ENCODE measurements at regions not wholly inside any gene's neighbourhood (a gene's known extent, or its start where the extent isn't known, plus 50 kb on each side); places are given as distances from the start of the nearest gene placed in this dataset.

DNA sequence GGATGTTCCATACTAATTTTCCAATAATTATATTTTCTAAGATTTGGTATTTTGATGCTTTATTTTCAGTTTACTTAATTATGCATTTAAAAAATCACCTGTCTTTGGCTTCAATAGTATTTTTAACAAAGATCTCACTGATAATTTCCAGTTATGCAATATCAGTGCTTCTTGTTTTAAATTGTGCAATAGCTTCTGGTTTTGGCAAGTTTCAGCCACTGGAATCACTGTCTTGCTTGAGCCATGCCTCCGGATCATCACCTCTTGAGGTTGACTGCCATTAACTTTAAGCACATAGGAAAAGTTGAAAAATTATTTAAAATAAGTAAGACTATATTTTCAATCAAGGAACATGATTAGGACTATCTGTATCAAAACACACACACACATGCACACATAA is 1242.1 kb downstream of the HACE1 start:
- no peak for TF ChIP-seq NFIC (IDR thresholded peaks at IDR 0.05)
- no peak for TF ChIP-seq EGR1 (IDR thresholded peaks at IDR 0.05)
- TF ChIP-seq, protein P1, sequence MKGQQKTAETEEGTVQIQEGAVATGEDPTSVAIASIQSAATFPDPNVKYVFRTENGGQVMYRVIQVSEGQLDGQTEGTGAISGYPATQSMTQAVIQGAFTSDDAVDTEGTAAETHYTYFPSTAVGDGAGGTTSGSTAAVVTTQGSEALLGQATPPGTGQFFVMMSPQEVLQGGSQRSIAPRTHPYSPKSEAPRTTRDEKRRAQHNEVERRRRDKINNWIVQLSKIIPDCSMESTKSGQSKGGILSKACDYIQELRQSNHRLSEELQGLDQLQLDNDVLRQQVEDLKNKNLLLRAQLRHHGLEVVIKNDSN (IDR thresholded peaks at IDR 0.05): no peak
- TF ChIP-seq EP300 (IDR thresholded peaks at IDR 0.05; ENCODE audit: borderline replicate concordance): no peak
- no peak for TF ChIP-seq TAF1 (IDR thresholded peaks at IDR 0.05; ENCODE audit: low read depth)
- no peak for TF ChIP-seq RAD21 (IDR thresholded peaks at IDR 0.05; ENCODE audit: low read depth)
- TF ChIP-seq TCF12 (IDR thresholded peaks at IDR 0.05; ENCODE audit: low read depth): no peak

DNA sequence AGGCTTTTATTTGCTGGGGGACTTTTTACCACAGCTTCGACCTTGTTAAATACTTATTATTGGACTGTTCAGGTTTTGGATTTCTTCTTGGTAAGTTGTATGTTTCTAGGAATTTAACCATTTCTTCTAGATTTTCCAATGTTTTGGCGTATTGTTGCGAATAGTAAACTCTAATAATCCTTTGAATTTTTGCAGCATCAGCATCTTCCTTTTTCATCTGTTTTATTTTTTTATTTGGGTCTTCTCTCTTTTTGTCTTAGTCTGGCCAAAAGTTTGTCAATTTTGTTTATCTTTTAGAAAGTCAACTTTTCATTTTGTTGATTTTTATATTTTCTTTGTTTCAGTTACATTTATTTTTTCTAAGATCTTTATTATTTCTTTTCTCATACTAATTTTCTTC is 1272.0 kb downstream of the HACE1 start:
- TF ChIP-seq, protein P1 (IDR thresholded peaks at IDR 0.05): no peak
- no peak for TF ChIP-seq YY1 (IDR thresholded peaks at IDR 0.05; ENCODE audit: low read depth)
- TF ChIP-seq FOXM1 (IDR thresholded peaks at IDR 0.05; ENCODE audit: borderline replicate concordance, low read depth): no peak
- no peak for TF ChIP-seq ZBTB7A (IDR thresholded peaks at IDR 0.05; ENCODE audit: low read depth)
- TF ChIP-seq REST (IDR thresholded peaks at IDR 0.05; ENCODE audit: low read depth): no peak
- no peak for TF ChIP-seq TAF1 (IDR thresholded peaks at IDR 0.05; ENCODE audit: low read depth)
- no peak for TF ChIP-seq MAX (IDR thresholded peaks at IDR 0.05)
- TF ChIP-seq EGR1 (IDR thresholded peaks at IDR 0.05): no peak
- TF ChIP-seq CEBPB (IDR thresholded peaks at IDR 0.05): no peak

- peak; percentile 56; the same call in 1 of the 2 replicates for TF ChIP-seq REST (IDR thresholded peaks at IDR 0.05; ENCODE audit: low read depth)
- TF ChIP-seq RAD21 (IDR thresholded peaks at IDR 0.05; ENCODE audit: low read depth): no peak
- no peak for TF ChIP-seq EP300 (IDR thresholded peaks at IDR 0.05; ENCODE audit: borderline replicate concordance)
These were observed 1281.6 kb downstream of the HACE1 start for GRCh38 chr6:103578115-103578514.

- TF ChIP-seq EGR1 (IDR thresholded peaks at IDR 0.05) (no peak), NFIC (IDR thresholded peaks at IDR 0.05) (no peak), FOXM1 (IDR thresholded peaks at IDR 0.05; ENCODE audit: borderline replicate concordance, low read depth) (no peak), RAD21 (IDR thresholded peaks at IDR 0.05; ENCODE audit: low read depth) (no peak), CREB1 (IDR thresholded peaks at IDR 0.05; ENCODE audit: low read depth) (no peak), TEAD4 (IDR thresholded peaks at IDR 0.05) (no peak), REST (IDR thresholded peaks at IDR 0.05; ENCODE audit: low read depth) (no peak), MAX (IDR thresholded peaks at IDR 0.05) (no peak), TCF12 (IDR thresholded peaks at IDR 0.05; ENCODE audit: low read depth) (no peak), TAF1 (IDR thresholded peaks at IDR 0.05; ENCODE audit: low read depth) (no peak), CEBPB (IDR thresholded peaks at IDR 0.05) (no peak), ZBTB7A (IDR thresholded peaks at IDR 0.05; ENCODE audit: low read depth) (no peak), EP300 (IDR thresholded peaks at IDR 0.05; ENCODE audit: borderline replicate concordance) (no peak), YY1 (IDR thresholded peaks at IDR 0.05; ENCODE audit: low read depth) (no peak)
- TF ChIP-seq, protein P1 (IDR thresholded peaks at IDR 0.05): no peak
These were observed 1289.3 kb downstream of the HACE1 start for GRCh38 chr6:103570431-103570830.

DNA sequence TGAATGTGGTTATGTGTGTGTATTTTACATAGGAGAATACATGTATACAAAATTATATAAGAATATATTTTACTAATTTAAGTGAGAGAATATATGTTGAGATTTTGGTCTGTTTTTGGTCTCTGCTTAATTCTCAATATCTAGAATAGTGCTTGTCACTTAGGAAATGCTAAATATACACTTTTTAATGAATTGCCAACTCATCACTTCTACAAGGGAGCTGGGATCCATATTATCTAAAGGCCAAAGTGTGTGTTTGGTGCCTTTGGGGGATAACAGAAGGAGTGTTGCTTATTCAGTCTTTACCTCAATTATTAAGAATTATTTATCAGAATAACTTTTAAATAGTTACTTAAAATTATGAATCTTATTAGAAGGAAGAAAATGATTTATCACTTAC is 1304.8 kb downstream of the HACE1 start:
- TF ChIP-seq EGR1 (IDR thresholded peaks at IDR 0.05): no peak
- no peak for TF ChIP-seq REST (IDR thresholded peaks at IDR 0.05; ENCODE audit: low read depth)
- TF ChIP-seq NFIC (IDR thresholded peaks at IDR 0.05): no peak
- no peak for TF ChIP-seq TAF1 (IDR thresholded peaks at IDR 0.05; ENCODE audit: low read depth)
- no peak for TF ChIP-seq CEBPB (IDR thresholded peaks at IDR 0.05)
- TF ChIP-seq YY1 (IDR thresholded peaks at IDR 0.05; ENCODE audit: low read depth): no peak
- TF ChIP-seq TEAD4 (IDR thresholded peaks at IDR 0.05): no peak
- TF ChIP-seq CREB1 (IDR thresholded peaks at IDR 0.05; ENCODE audit: low read depth): no peak
- no peak for TF ChIP-seq FOXM1 (IDR thresholded peaks at IDR 0.05; ENCODE audit: borderline replicate concordance, low read depth)
- TF ChIP-seq ZBTB7A (IDR thresholded peaks at IDR 0.05; ENCODE audit: low read depth): no peak
- no peak for TF ChIP-seq MAX (IDR thresholded peaks at IDR 0.05)
- no peak for TF ChIP-seq RAD21 (IDR thresholded peaks at IDR 0.05; ENCODE audit: low read depth)
- TF ChIP-seq EP300 (IDR thresholded peaks at IDR 0.05; ENCODE audit: borderline replicate concordance): no peak
- TF ChIP-seq, protein P1 (IDR thresholded peaks at IDR 0.05): no peak
- no peak for TF ChIP-seq TCF12 (IDR thresholded peaks at IDR 0.05; ENCODE audit: low read depth)

Measured in Ishikawa (cell line).